ENCODE measurements at regions not wholly inside any gene's neighbourhood (a gene's known extent, or its start where the extent isn't known, plus 50 kb on each side); places are given as distances from the start of the nearest gene placed in this dataset.
A peak's percentile ranks its signal among the peaks of the same experiment; 100 is the strongest.

DNA sequence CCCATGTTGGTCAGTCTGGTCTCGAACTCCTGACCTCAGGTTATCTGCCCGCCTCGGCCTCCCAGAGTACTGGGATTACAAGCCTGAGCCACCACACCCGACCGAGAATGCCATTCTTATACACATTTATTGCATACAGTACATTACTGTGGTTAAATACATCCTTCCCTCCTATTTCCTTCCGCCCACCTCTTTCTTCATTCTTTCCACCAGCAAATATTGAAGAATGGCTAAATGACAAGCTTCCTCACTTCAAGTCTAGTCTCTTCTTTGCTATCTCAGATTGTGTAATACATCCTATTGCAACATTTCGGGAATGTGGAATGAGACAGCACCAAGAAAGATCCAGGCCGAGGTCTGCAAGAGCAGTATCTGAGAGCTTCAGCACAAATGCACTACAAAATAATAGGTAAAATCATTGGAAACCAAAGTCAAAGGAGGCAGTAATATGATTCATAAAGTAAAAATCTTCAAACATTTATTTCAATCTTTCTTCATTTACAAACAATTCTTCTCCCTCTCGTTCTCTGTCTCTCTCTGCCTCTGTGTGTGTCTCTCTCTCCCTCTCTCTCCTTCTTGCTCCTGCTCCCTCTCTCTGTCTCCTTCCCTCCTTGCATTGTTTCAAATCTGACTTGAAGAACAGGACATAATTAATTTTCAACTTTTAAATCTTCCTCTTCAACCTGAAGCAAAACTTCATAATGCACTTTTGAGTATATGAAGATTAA is 94.7 kb upstream of the TGFBR2 start:
- TF ChIP-seq POLR2AphosphoS5 (IDR thresholded peaks at IDR 0.05) (no peak), POLR2A (IDR thresholded peaks at IDR 0.05) (no peak)
- TF ChIP-seq, protein P1, sequence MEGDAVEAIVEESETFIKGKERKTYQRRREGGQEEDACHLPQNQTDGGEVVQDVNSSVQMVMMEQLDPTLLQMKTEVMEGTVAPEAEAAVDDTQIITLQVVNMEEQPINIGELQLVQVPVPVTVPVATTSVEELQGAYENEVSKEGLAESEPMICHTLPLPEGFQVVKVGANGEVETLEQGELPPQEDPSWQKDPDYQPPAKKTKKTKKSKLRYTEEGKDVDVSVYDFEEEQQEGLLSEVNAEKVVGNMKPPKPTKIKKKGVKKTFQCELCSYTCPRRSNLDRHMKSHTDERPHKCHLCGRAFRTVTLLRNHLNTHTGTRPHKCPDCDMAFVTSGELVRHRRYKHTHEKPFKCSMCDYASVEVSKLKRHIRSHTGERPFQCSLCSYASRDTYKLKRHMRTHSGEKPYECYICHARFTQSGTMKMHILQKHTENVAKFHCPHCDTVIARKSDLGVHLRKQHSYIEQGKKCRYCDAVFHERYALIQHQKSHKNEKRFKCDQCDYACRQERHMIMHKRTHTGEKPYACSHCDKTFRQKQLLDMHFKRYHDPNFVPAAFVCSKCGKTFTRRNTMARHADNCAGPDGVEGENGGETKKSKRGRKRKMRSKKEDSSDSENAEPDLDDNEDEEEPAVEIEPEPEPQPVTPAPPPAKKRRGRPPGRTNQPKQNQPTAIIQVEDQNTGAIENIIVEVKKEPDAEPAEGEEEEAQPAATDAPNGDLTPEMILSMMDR (IDR thresholded peaks at IDR 0.05) = no peak
- Histone ChIP-seq H3K27me3 (replicated peaks; ENCODE audit: insufficient read depth) (no peaks in the 10 kb centered on the region), H3K9me3 (no peaks in the 10 kb centered on the region), H3K4me3 (no peak overlapping the region), H3K4me1 (replicated peaks) (no peaks in the 10 kb centered on the region), H3K36me3 (no peaks in the 10 kb centered on the region), H3K27ac (no peak overlapping the region)
- DNase-seq (ENCODE audit: low spot score) = no peak
- intact Hi-C loops (cut with DNase I) = loop anchor here (10.0 kb wide), 1 partner anchor 93 kb away; the partner anchor contains the start of gene TGFBR2
- 77% methylated on average over 9 of the region's 9 CpGs for WGBS

DNA sequence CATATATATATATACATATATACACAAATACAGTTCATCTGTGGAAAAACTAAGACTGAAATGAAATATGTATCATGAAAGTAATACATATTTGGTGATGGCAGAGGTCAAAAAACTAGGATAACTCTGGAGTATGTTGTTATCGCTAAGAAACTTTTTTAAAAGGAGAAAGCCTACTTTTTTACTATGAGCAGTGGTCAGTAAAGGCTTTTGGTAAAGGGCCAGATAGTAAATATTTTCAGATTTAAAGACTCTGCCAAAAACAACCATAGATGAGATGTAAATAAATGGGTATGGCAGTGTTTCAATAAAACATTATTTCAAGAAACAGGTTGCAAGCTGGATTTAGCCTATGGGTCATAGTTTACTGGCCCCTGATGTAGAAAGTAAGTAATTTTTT is 93.8 kb upstream of the TGFBR2 start:
- no peak for DNase-seq (ENCODE audit: low spot score)
- Histone ChIP-seq H3K27me3 (replicated peaks; ENCODE audit: insufficient read depth) (no peaks in the 10 kb centered on the region), H3K4me3 (no peak overlapping the region), H3K27ac (no peak overlapping the region), H3K4me1 (replicated peaks) (no peaks in the 10 kb centered on the region), H3K9me3 (no peaks in the 10 kb centered on the region), H3K36me3 (no peaks in the 10 kb centered on the region)
- 43% methylated on average over 1 of the region's 1 CpG for WGBS
- no peak for TF ChIP-seq POLR2AphosphoS5 (IDR thresholded peaks at IDR 0.05)
- TF ChIP-seq POLR2A (IDR thresholded peaks at IDR 0.05) = no peak
- TF ChIP-seq, protein P1 (IDR thresholded peaks at IDR 0.05) = no peak
- intact Hi-C loops (cut with DNase I) = loop anchor here (10.0 kb wide), 1 partner anchor 92 kb away; the partner anchor contains the start of gene TGFBR2

DNA sequence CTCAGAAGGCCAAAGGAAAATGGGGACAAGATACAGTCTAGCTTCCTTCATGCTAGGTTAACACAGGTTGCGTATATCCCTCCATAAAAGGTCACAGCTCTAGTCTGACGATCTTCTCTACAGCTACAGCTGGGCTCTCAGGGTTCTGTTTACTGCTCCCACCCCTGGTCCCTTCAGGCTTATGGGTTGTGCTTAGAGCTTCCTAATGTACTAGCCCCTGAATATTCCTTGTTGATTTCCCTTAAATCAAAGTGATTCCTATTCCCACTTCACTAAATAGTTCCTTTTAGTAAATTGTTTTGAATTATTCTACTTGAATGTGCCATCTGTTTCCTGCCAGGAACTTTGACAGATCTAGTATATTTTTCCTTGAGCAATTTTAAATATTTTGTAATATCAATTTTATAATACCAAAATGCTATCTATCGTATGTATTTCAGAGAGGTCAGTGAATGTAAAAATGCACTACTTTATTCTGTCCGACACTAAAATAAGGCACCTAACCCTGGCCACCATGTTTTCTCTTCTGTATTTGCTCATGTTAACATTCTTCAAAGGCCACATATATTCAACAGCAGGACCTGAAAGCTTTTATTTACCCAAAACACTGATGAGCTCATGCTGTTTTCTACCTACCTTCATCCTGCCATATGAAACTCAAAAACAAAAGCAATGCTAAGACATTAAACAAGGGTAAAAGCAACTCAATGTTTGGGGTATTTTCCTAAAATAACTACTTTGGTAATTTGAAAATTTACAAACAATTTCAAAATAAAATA is 92.8 kb upstream of the TGFBR2 start:
- H3K4me1 ChIP-seq (replicated peaks) = no peaks in the 10 kb centered on the region
- no peak overlapping the region for H3K4me3 ChIP-seq
- TF ChIP-seq, protein P1 (IDR thresholded peaks at IDR 0.05) = no peak
- TF ChIP-seq POLR2AphosphoS5 (IDR thresholded peaks at IDR 0.05) (no peak), POLR2A (IDR thresholded peaks at IDR 0.05) (no peak)
- H3K27me3 ChIP-seq (replicated peaks; ENCODE audit: insufficient read depth) = no peaks in the 10 kb centered on the region
- 95% methylated on average over 4 of the region's 4 CpGs for WGBS
- intact Hi-C loops (cut with DNase I) = loop anchor here (10.0 kb wide), 1 partner anchor 91 kb away; the partner anchor contains the start of gene TGFBR2
- H3K27ac ChIP-seq = no peak overlapping the region
- no peak for DNase-seq (ENCODE audit: low spot score)
- no peaks in the 10 kb centered on the region for H3K9me3 ChIP-seq
- no peaks in the 10 kb centered on the region for H3K36me3 ChIP-seq

DNA sequence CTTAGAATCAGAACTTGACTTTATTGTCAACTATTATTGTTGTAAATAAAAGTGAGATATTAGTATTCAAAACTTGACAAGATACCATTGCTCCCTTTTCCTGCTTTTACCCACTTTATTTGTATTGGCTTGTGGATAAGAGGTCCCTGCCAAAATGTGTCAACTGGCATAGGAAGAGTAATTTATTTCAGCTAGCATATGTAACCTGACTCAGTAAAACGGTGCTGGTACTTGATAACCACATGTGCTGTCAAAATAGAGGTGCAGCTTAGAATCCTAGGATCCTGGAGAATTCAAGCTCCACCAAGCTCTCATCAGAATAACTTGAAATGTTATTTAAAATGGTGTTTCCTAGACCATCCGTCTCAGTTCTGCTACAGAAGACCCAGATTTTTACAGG is 90.2 kb upstream of the TGFBR2 start:
- H3K9me3 ChIP-seq = no peaks in the 10 kb centered on the region
- no peaks in the 10 kb centered on the region for H3K36me3 ChIP-seq
- no peaks in the 10 kb centered on the region for H3K4me1 ChIP-seq (replicated peaks)
- no peaks in the 10 kb centered on the region for H3K27me3 ChIP-seq (replicated peaks; ENCODE audit: insufficient read depth)
- peak; percentile 25 for DNase-seq (ENCODE audit: low spot score)
- no peak overlapping the region for H3K4me3 ChIP-seq
- intact Hi-C loops (cut with DNase I) = loop anchor here (5.0 to 10.0 kb wide), 3 partner anchors 89 to 209 kb away; partner anchors contain the start of gene TGFBR2
- no peak overlapping the region for H3K27ac ChIP-seq
- peak; percentile 42 for TF ChIP-seq POLR2AphosphoS5 (IDR thresholded peaks at IDR 0.05)
- TF ChIP-seq, protein P1 (IDR thresholded peaks at IDR 0.05) = no peak
- WGBS = 48% methylated on average over 2 of the region's 2 CpGs
